GM12865 (cell line): ENCODE measurements at regions not wholly inside any gene's neighbourhood (a gene's known extent, or its start where the extent isn't known, plus 50 kb on each side); places are given as distances from the start of the nearest gene placed in this dataset.

ENCODE experiments used
- DNase-seq: peaks from one replicate; pipeline ENCODE4 v3.0.0; 2010; ENCODE audit warnings: low read depth
- H3K4me3 ChIP-seq: 2 replicates; pipeline ENCODE4 v1.5.1; 2011; ENCODE audit warnings: mild to moderate bottlenecking, low read depth, low read length, control low read depth
- TF ChIP-seq, protein P1 (sequence below): IDR thresholded peaks from 2 replicates; pipeline ENCODE4 v1.5.1; 2011; ENCODE audit warnings: low read length, control low read depth, low read depth, inconsistent platforms; ENCODE audit not compliant: insufficient read depth; ENCODE audit errors: missing control alignments

DNA sequence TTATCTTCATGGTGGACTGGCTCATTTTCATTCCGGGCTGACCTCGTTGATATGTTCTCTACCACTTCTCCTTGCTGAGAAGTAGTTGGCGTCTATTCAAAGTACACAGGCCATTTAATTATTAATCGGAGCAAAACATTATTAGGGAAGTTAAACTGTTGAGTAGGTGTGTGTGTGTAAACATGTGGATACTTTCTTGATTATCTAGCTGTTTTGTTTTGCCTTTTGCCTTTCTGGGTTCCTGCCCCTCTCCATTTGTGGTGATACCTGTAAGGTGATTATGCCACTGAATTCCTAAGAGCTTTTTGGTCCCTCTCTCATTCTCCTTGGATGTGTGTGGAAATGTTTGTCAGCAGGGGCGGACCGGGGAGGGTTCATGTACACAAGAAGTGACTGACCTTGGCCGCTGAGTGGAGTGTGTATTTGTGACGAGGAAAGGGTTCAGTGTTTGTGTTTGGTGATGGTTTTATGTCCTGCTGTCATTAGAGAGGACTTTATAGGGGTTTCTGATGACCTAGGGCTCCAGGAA, 56.6 kb upstream of the PPP2R5A start:
- TF ChIP-seq, protein P1, sequence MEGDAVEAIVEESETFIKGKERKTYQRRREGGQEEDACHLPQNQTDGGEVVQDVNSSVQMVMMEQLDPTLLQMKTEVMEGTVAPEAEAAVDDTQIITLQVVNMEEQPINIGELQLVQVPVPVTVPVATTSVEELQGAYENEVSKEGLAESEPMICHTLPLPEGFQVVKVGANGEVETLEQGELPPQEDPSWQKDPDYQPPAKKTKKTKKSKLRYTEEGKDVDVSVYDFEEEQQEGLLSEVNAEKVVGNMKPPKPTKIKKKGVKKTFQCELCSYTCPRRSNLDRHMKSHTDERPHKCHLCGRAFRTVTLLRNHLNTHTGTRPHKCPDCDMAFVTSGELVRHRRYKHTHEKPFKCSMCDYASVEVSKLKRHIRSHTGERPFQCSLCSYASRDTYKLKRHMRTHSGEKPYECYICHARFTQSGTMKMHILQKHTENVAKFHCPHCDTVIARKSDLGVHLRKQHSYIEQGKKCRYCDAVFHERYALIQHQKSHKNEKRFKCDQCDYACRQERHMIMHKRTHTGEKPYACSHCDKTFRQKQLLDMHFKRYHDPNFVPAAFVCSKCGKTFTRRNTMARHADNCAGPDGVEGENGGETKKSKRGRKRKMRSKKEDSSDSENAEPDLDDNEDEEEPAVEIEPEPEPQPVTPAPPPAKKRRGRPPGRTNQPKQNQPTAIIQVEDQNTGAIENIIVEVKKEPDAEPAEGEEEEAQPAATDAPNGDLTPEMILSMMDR, result no peak
- no peak overlapping the region for H3K4me3 ChIP-seq
- DNase-seq, result no peak

DNA sequence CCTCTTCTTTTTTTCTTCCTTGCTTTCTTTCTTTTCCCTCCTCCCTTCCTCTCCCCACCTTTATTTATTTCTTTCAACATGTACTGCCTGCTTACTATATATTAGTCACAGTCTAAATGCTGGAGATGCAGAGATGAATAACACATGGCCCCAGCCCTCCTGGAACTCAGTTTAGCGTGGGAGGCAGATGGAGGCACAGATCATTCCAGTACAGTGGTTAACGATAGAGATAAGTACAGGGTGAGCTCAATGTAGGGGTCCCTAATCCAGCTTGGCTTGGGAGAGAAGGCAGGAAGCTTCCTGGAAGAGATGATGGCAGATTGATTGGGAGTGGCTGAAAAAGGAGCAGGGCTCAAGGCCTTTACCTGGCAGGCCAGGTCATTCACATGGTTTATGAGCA, 55.6 kb upstream of the PPP2R5A start:
- DNase-seq, result no peak
- no peak overlapping the region for H3K4me3 ChIP-seq

DNA sequence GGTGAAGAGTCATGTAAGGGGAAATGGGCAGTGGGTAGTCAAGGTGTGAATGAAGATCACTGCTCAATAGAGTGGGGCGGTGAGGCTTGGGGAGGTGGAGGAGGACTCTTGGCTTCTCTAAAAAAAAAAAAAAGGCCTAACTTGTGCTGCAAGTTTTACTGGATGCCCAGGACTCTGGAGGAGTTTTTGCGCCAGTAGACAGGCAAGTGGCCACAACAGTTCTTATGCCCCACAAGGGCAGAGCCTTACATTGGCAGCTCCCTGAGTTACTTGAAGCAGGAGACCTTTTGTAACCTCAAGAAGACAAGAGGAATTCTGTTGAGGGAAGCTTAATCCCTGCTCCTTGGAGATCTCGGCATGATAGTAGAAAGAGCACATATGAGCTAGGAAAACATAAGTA, 54.9 kb upstream of the PPP2R5A start:
- DNase-seq, result no peak
- H3K4me3 ChIP-seq, result no peak overlapping the region
- TF ChIP-seq, protein P1, result no peak

More for the DNA sequence above, 55.6 kb upstream of the PPP2R5A start:
- TF ChIP-seq, protein P1, result no peak

DNA sequence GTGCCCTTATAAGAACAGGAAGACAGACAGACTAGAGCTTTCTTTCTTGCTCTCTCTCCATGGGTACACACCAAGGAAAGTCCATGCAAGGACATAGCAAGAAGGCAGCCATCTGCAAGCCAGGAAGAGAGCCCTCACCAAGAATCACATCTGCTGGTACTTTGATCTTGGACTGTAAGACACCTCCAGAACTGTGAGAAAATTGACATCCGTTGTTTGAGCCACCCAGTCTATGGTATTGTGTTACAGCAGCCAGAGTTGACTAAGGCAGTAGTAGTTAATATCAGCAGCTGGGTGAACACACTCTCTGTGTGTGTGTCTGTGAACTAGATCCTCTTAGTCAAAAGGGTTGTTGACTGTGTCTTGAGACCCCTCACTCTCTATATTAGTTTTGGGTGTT, 53.8 kb upstream of the PPP2R5A start:
- DNase-seq, result no peak
- H3K4me3 ChIP-seq, result no peak overlapping the region

DNA sequence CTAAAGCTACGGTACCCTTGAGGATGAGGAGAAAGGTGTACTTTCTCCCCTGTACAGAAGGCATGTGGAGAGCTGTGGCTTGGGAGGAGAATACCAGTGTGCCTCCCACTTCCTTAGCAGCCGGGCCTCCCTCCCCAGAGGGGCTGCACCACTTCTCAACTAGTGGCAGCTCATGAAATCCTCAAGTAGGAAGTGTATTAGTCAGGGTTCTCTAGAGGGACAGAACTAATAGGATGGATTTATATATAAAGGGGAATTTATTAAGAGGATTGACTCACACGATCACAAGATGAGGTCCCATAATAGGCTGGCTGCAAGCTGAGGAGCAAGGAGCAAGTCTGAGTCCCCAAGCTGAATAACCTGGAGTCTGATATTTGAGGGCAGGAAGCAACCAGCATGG, 53.1 kb upstream of the PPP2R5A start:
- no peak for DNase-seq
- TF ChIP-seq, protein P1, result no peak
- H3K4me3 ChIP-seq, result no peak overlapping the region

More for the DNA sequence above, 53.8 kb upstream of the PPP2R5A start:
- TF ChIP-seq, protein P1, result no peak

DNA sequence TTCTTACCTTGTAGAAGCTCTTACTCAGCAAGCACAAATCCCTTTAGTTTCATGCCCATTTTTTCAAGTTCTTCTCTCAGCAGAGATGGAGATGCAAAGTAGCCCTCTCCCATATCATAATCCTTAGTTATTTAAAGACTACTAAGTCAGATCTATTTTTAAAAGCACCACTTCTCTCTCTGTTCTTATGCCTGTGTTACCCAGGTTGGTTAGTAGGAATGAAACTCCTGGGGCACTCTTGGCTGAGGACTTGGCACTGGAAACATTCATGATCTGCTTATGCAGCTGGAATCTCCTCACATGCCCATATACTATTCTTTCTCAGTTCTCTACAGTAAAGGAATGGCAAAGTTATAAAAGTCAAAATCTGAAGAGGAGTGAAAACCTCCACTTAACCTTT, 51.9 kb upstream of the PPP2R5A start:
- no peak for DNase-seq

More for the DNA sequence above, 51.9 kb upstream of the PPP2R5A start:
- H3K4me3 ChIP-seq, result no peak overlapping the region
- TF ChIP-seq, protein P1, result no peak
